IPS-11a (cell line): ENCODE measurements at regions not wholly inside any gene's neighbourhood (a gene's known extent, or its start where the extent isn't known, plus 50 kb on each side); places are given as distances from the start of the nearest gene placed in this dataset.
"Not testable (repeated sequence)": the region's sequence is repeated elsewhere in the genome, so short reads cannot be mapped to it uniquely, and the experiment has no call there.

Experiments
- H3K4me3 ChIP-seq: one replicate; pipeline ENCODE4 v1.5.1; 2013; ENCODE audit warnings: low read depth, low read length, control low read depth

- H3K4me3 ChIP-seq, result no peak overlapping the region
Measured at GRCh38 chr13:99743094-99743493, 228.5 kb downstream of the ZIC5 start.

GRCh38 chr13:99741960-99742359, 229.6 kb downstream of the ZIC5 start:
- H3K4me3 ChIP-seq, result no peak overlapping the region

GRCh38 chr13:99740251-99740979, 231.2 kb downstream of the ZIC5 start:
- H3K4me3 ChIP-seq, result no peak overlapping the region

GRCh38 chr13:99738626-99739025, 232.9 kb downstream of the ZIC5 start:
- no peak overlapping the region for H3K4me3 ChIP-seq

GRCh38 chr13:99737481-99738245, 233.9 kb downstream of the ZIC5 start:
- no peak overlapping the region for H3K4me3 ChIP-seq

GRCh38 chr13:99736541-99736940, 235.0 kb downstream of the ZIC5 start:
- H3K4me3 ChIP-seq, result no peak overlapping the region

GRCh38 chr13:99734013-99734693, 232.9 kb downstream of the TM9SF2 start:
- H3K4me3 ChIP-seq, result no peak overlapping the region

GRCh38 chr13:99733346-99733745, 232.1 kb downstream of the TM9SF2 start:
- H3K4me3 ChIP-seq, result no peak overlapping the region

- no peak overlapping the region for H3K4me3 ChIP-seq
Measured at GRCh38 chr13:99731747-99732146, 230.5 kb downstream of the TM9SF2 start.

- no peak overlapping the region for H3K4me3 ChIP-seq
Measured at GRCh38 chr13:99730403-99730802, 229.1 kb downstream of the TM9SF2 start.

GRCh38 chr13:99729745-99730144, 228.5 kb downstream of the TM9SF2 start:
- no peak overlapping the region for H3K4me3 ChIP-seq

- H3K4me3 ChIP-seq, result not testable (repeated sequence)
Measured at GRCh38 chr13:99727651-99728050, 226.4 kb downstream of the TM9SF2 start.

- H3K4me3 ChIP-seq, result no peak overlapping the region
Measured at GRCh38 chr13:99726282-99726894, 225.1 kb downstream of the TM9SF2 start.

GRCh38 chr13:99725644-99726043, 224.4 kb downstream of the TM9SF2 start:
- H3K4me3 ChIP-seq, result no peak overlapping the region

- no peak overlapping the region for H3K4me3 ChIP-seq
Measured at GRCh38 chr13:99724633-99725517, 223.6 kb downstream of the TM9SF2 start.

- H3K4me3 ChIP-seq, result no peak overlapping the region
Measured at GRCh38 chr13:99723878-99724277, 222.6 kb downstream of the TM9SF2 start.

- no peak overlapping the region for H3K4me3 ChIP-seq
Measured at GRCh38 chr13:99722931-99723330, 221.7 kb downstream of the TM9SF2 start.

- H3K4me3 ChIP-seq, result no peak overlapping the region
Measured at GRCh38 chr13:99722338-99722818, 221.1 kb downstream of the TM9SF2 start.

- no peak overlapping the region for H3K4me3 ChIP-seq
Measured at GRCh38 chr13:99721606-99722337, 220.5 kb downstream of the TM9SF2 start.
